Ovary (tissue), 7 donors: ENCODE measurements at regions not wholly inside any gene's neighbourhood (a gene's known extent, or its start where the extent isn't known, plus 50 kb on each side); places are given as distances from the start of the nearest gene placed in this dataset.

Experiments
- DNase-seq, 5 donors: peaks; one replicate each; pipeline ENCODE4 v3.0.0-alpha.2; 2019 to 2020
- H3K27ac ChIP-seq, 2 donors: fragments of 200-600 bp; one replicate each; pipeline versions ENCODE4 v1.5.1 to v1.8.0; 2019 to 2022
- H3K27me3 ChIP-seq: fragments of 200-600 bp; one replicate; pipeline ENCODE4 v1.8.0; 2022
- H3K36me3 ChIP-seq: fragments of 200-600 bp; sonication (generic); one replicate; pipeline ENCODE4 v1.5.1; 2019
- H3K4me1 ChIP-seq: one replicate; pipeline ENCODE4 v1.8.1; 2013; ENCODE audit warnings: mild to moderate bottlenecking, moderate library complexity; ENCODE audit not compliant: insufficient read depth
- H3K4me3 ChIP-seq: fragments of 200-600 bp; sonication (generic); one replicate; pipeline ENCODE4 v1.5.1; 2017
- H3K9me3 ChIP-seq, 2 donors: fragments of 200-600 bp in 1 of 2; sonication (generic) in 1 of 2; one replicate each; pipeline versions ENCODE4 v1.5.1 to v1.8.1; 2013 to 2019; ENCODE audit warnings: mild to moderate bottlenecking in 1 of 2, moderate library complexity in 1 of 2
- CTCF ChIP-seq, 3 donors: fragments of 450-650 bp in 2 of 3; fragments of 200-600 bp in 1 of 3; IDR thresholded peaks; one replicate each; pipeline versions ENCODE4 v1.5.1 to v1.8.0; 2016 to 2022; ENCODE audit warnings: antibody characterized with exemption in 3 of 3, mild to moderate bottlenecking in 1 of 3
- EP300 ChIP-seq: sonication (generic); formaldehyde crosslinking; IDR thresholded peaks from one replicate; pipeline ENCODE4 v1.6.1; 2017; ENCODE audit warnings: antibody characterized with exemption
- POLR2A ChIP-seq: fragments of 450-650 bp; IDR thresholded peaks from one replicate; pipeline ENCODE4 v1.6.1; 2017; ENCODE audit warnings: antibody characterized with exemption, mild to moderate bottlenecking, moderate library complexity
- WGBS, 3 donors: extraction: QIAGEN DNeasy Blood & Tissue Kit in 1 of 3; methylation state at CpG; one replicate each; pipeline versions ENCODE4 v1.1.5 to v1.1.7; 2013 to 2017; 5-methylcytosine and 5-hydroxymethylcytosine counted together
- intact Hi-C, 4 donors: fragments of 100-400 bp; cut with DNase I; formaldehyde crosslinking; loops; one replicate each; pipeline versions ENCODE4 v1.11.0 to v1.15.1; 2022 to 2023
- donor health status: DM: no; HTN: no; CAD: no; lungs with moderate emphysema.
- donor health status: DM: no; HTN: no; CAD: no.
- donor health status: Bipolar disorder and iron deficiency.
- donor health status: DM: no; HTN: no; CAD: no.
- donor health status: DM: yes; HTN: yes; CAD: no.

GRCh38 chr4:35884714-35885480 lies 359.4 kb downstream of the ARAP2 start:
- no peaks in the 10 kb centered on the region for H3K36me3 ChIP-seq
- no peak for DNase-seq
- intact Hi-C loops, result no loop called here
- WGBS, 3 donors, result 65 to 78% (median 66%) methylated on average over 3 of the region's 3 CpGs
- no peak for TF ChIP-seq EP300
- no peak for TF ChIP-seq CTCF (IDR thresholded peaks at IDR 0.05)
- no peak for TF ChIP-seq POLR2A
- H3K4me1 ChIP-seq, result no peaks in the 10 kb centered on the region
- H3K27me3 ChIP-seq, result no peaks in the 10 kb centered on the region
- H3K9me3 ChIP-seq, result no peaks in the 10 kb centered on the region
- no peak overlapping the region for H3K27ac ChIP-seq
- H3K4me3 ChIP-seq, result no peak overlapping the region

GRCh38 chr4:35897808-35898207 lies 346.5 kb downstream of the ARAP2 start:
- no peak for DNase-seq
- no peaks in the 10 kb centered on the region for H3K27me3 ChIP-seq
- no peak for TF ChIP-seq CTCF (IDR thresholded peaks at IDR 0.05)
- no peak for TF ChIP-seq EP300
- no peaks in the 10 kb centered on the region for H3K9me3 ChIP-seq
- H3K36me3 ChIP-seq, result no peaks in the 10 kb centered on the region
- no peak overlapping the region for H3K4me3 ChIP-seq
- no peak overlapping the region for H3K27ac ChIP-seq
- H3K4me1 ChIP-seq, result no peaks in the 10 kb centered on the region
- intact Hi-C loops, result no loop called here

GRCh38 chr4:35900286-35901243 lies 343.7 kb downstream of the ARAP2 start:
- TF ChIP-seq POLR2A, result no peak
- no peak for TF ChIP-seq CTCF (IDR thresholded peaks at IDR 0.05)
- TF ChIP-seq EP300, result no peak
- no peak overlapping the region for H3K27ac ChIP-seq
- no peaks in the 10 kb centered on the region for H3K27me3 ChIP-seq
- no peaks in the 10 kb centered on the region for H3K4me1 ChIP-seq
- H3K4me3 ChIP-seq, result no peak overlapping the region
- intact Hi-C loops, result no loop called here
- DNase-seq, result no peak
- 78 to 80% (median 80%) methylated on average over 10 of the region's 10 CpGs for WGBS, 3 donors
- no peaks in the 10 kb centered on the region for H3K9me3 ChIP-seq
- no peaks in the 10 kb centered on the region for H3K36me3 ChIP-seq

GRCh38 chr4:35912174-35912573 lies 332.1 kb downstream of the ARAP2 start:
- intact Hi-C loops, result no loop called here
- Histone ChIP-seq H3K27me3 (no peaks in the 10 kb centered on the region), H3K4me1 (no peaks in the 10 kb centered on the region), H3K27ac (no peak overlapping the region), H3K36me3 (no peaks in the 10 kb centered on the region), H3K4me3 (no peak overlapping the region), H3K9me3 (no peaks in the 10 kb centered on the region)
- DNase-seq, result no peak
- 61 to 74% (median 65%) methylated on average over 2 of the region's 2 CpGs for WGBS, 3 donors
- no peak for TF ChIP-seq EP300
